Fibroblast of lung (primary cell): ENCODE measurements at regions not wholly inside any gene's neighbourhood (a gene's known extent, or its start where the extent isn't known, plus 50 kb on each side); places are given as distances from the start of the nearest gene placed in this dataset.

Experiments used
- CTCF ChIP-seq, 2 donors: IDR thresholded peaks in 1 of 2; conservative IDR thresholded peaks in 1 of 2; 1 replicate in 1 of 2; 2 replicates in 1 of 2; pipeline ENCODE4 v1.5.1; 2011 to 2012; ENCODE audit warnings: low read length in 2 of 2, control low read depth in 1 of 2, inconsistent platforms in 1 of 2, low read depth in 1 of 2, mild to moderate bottlenecking in 1 of 2
- EZH2 ChIP-seq: IDR thresholded peaks from 2 replicates; pipeline ENCODE4 v1.5.1; 2012; ENCODE audit warnings: low read length, control low read depth, mild to moderate bottlenecking; ENCODE audit errors: missing control alignments

- TF ChIP-seq CTCF (conservative IDR thresholded peaks at IDR 0.05 in 1 of 2, IDR thresholded peaks at IDR 0.05 in 1 of 2; ENCODE audit: low read depth in 1 of 2, low read length in 2 of 2) (no peak), EZH2 (no peak)
These were observed 496.8 kb upstream of the AKR1E2 start for GRCh38 chr10:4329225-4329624.
